Activated CD4-positive, CD25-positive, alpha-beta regulatory T cell (primary cell): ENCODE measurements at regions not wholly inside any gene's neighbourhood (a gene's known extent, or its start where the extent isn't known, plus 50 kb on each side); places are given as distances from the start of the nearest gene placed in this dataset.
"Not testable (repeated sequence)": the region's sequence is repeated elsewhere in the genome, so short reads cannot be mapped to it uniquely, and the experiment has no call there.

Experiments used
- DNase-seq, 4 experiments: peaks; one replicate each; lab custom pipeline; 2025; lab: John Stamatoyannopoulos, UW

- no peak for DNase-seq
These were observed 188.7 kb upstream of the EYA4 start for GRCh38 chr6:133052465-133052864.

GRCh38 chr6:133055441-133055966 lies 185.7 kb upstream of the EYA4 start:
- DNase-seq: no peak

GRCh38 chr6:133057352-133057751 lies 183.8 kb upstream of the EYA4 start:
- no peak for DNase-seq

- no peak for DNase-seq
These were observed 179.1 kb upstream of the EYA4 start for GRCh38 chr6:133062077-133062476.

GRCh38 chr6:133062696-133063306 lies 178.4 kb upstream of the EYA4 start:
- DNase-seq: no peak

- DNase-seq: no peak
These were observed 173.2 kb upstream of the EYA4 start for GRCh38 chr6:133067960-133068359.

GRCh38 chr6:133070410-133071043 lies 170.6 kb upstream of the EYA4 start:
- DNase-seq: no peak

GRCh38 chr6:133079901-133080300 lies 161.3 kb upstream of the EYA4 start:
- DNase-seq: no peak

- no peak for DNase-seq
These were observed 157.7 kb upstream of the EYA4 start for GRCh38 chr6:133083248-133083967.

GRCh38 chr6:133085471-133085870 lies 155.7 kb upstream of the EYA4 start:
- no peak for DNase-seq

GRCh38 chr6:133085896-133086295 lies 155.3 kb upstream of the EYA4 start:
- DNase-seq: no peak

GRCh38 chr6:133088931-133089695 lies 152.0 kb upstream of the EYA4 start:
- DNase-seq: no peak

GRCh38 chr6:133092199-133092598 lies 149.0 kb upstream of the EYA4 start:
- no peak for DNase-seq

- DNase-seq: no peak
These were observed 148.4 kb upstream of the EYA4 start for GRCh38 chr6:133092771-133093170.

GRCh38 chr6:133093211-133093610 lies 147.9 kb upstream of the EYA4 start:
- DNase-seq: not testable (repeated sequence)

- no peak for DNase-seq
These were observed 147.2 kb upstream of the EYA4 start for GRCh38 chr6:133093956-133094355.

GRCh38 chr6:133097208-133097607 lies 143.9 kb upstream of the EYA4 start:
- DNase-seq: no peak

- no peak for DNase-seq
These were observed 141.6 kb upstream of the EYA4 start for GRCh38 chr6:133099573-133099972.

GRCh38 chr6:133100865-133101264 lies 140.3 kb upstream of the EYA4 start:
- DNase-seq: no peak

GRCh38 chr6:133101790-133102189 lies 139.4 kb upstream of the EYA4 start:
- no peak for DNase-seq

GRCh38 chr6:133106934-133107333 lies 134.2 kb upstream of the EYA4 start:
- DNase-seq: no peak

GRCh38 chr6:133108419-133108818 lies 132.7 kb upstream of the EYA4 start:
- no peak for DNase-seq
